NCI-H69 (cell line): ENCODE measurements at regions not wholly inside any gene's neighbourhood (a gene's known extent, or its start where the extent isn't known, plus 50 kb on each side); places are given as distances from the start of the nearest gene placed in this dataset.

ENCODE experiments used
- DNase-seq: peaks from one replicate; lab custom pipeline; 2025; lab: John Stamatoyannopoulos, UW

DNA sequence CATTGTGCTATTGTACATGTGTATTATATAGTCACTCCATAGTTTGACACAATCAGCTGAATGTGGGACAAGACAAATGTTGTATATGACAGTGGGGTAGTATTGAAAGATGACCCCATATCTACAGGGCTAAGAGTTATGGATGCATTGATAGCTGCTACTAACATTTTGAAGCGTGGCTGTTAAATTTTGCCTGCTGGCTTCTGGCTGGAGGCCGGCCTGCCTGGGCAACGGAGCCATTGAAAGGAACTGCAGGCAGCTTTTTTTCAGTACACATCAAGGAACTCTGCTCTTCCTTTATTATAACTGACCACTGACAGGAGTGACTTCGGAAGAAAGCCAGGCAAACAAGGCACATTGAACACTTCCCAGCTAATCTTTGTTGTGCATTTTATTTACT, 76.1 kb upstream of the TMEM33 start:
- no peak for DNase-seq

- DNase-seq: no peak
Measured at GRCh38 chr4:41857226-41857641, 78.0 kb upstream of the TMEM33 start.

- no peak for DNase-seq
Measured at GRCh38 chr4:41856797-41857196, 78.4 kb upstream of the TMEM33 start.

GRCh38 chr4:41853973-41854372, 81.3 kb upstream of the TMEM33 start:
- DNase-seq: no peak

DNA sequence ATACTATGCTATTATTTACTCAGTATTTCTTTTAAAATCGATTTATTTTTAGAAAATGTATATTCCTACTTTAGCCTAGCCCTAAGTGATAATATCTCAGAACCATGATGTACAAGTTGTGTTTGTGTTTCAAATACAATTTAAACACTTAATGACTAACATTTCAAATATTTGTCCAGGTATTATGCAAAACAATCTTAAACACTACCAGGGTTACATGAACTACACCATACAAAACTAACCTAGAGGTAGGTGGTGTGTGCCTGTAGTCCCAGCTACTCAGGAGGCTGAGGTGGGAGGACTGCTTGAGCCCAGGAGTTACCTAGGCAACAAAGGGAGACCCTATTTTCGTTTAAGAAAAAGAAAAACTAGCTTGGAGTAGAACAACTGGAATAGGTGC, 83.0 kb upstream of the TMEM33 start:
- DNase-seq: no peak

- DNase-seq: no peak
Measured at GRCh38 chr4:41851621-41852020, 83.6 kb upstream of the TMEM33 start.

- no peak for DNase-seq
Measured at GRCh38 chr4:41844327-41844726, 90.9 kb upstream of the TMEM33 start.

DNA sequence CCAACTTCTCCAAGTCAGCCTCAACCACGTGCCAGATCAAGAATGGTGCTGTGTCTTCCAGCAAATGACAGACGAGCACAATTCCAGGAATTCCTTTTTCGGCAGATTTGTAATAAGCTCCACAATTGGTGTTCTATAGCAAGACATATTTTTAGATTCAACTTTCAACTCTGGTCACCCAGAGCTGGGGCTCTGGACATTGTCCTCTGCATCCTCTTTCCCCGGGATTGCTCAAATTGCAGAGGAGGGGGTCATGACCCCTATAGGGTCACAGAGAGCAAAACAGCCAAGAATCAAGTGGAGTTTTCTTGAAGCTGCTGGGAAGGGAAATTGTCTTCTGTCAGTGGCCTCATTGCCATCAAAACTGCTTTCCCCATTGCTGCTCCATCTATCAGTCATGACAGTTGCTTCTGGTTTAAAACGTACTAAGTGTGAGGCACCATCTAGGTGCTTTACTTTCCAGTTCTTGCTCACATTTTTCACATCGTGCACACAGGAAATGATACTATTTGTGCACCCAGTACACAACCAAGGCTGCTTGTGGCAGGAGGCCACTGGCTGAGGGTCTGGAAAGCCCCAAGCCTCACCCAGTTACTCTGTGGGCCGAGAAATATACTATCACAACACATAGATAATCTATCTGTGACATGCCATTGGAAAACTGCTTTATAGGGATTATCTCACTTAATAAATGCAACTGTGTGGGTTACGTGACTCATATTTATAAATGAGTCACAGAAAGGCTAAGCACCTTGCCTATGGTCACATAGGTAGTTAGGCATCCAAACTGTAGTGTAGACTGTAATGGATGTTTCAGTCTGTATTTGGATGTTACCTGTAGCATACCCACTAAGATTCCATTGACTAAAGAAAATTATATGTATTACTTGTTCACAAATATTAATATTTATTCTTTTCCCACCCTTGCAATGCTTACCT, 91.7 kb upstream of the PHOX2B start:
- DNase-seq: no peak

GRCh38 chr4:41838590-41838989, 90.1 kb upstream of the PHOX2B start:
- DNase-seq: no peak

DNA sequence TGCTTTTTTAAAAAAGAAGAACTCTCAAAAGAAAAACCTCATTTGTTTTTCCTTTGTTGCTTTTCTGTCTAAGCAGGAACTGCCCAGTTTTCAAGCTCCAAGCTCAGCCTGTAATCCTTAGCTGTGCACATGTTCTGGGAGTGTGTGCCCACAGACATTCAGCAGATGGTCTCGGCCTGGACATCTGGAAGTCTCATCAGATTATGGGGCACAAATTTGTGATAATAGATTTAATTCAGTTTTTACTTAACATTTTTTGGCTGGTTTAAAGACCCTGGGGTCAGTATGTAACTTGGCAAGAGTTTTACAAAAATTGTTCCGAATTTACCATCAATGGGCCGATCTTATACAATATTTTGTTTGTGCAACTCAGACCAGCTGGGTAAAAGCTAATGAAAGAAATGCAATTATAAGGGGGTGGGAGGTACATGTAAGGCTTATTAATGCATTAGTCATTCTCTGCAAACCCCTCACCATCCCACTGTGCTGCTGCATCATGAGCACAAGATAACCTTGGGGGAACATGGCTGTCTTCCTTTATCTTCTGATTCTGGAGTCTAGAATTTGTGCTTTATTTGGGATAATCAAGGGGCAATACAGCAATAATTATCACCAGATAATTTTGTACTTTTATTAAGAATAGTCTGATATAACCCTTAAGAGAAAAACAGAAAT, 86.9 kb upstream of the PHOX2B start:
- no peak for DNase-seq

DNA sequence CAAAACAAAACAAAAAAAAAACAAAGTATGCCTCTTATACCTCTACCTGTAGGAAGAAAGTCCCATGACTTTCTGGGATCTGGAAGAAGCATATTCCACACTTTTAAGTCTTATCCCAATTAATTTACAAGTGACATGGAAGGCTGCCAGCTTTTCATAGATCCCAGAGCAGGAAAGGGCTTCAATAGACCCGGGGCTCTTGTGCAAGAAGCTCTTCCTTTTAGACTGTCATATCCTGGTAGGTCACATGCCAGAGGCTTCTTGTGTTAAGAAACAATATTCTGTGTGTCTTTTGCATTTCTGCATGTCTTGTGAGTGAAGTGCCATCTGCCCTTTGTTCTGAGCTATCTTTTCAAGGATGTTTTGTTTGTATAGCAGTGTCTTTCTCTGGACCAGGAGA, 84.4 kb upstream of the PHOX2B start:
- no peak for DNase-seq

- DNase-seq: no peak
Measured at GRCh38 chr4:41822325-41822724, 73.8 kb upstream of the PHOX2B start.

GRCh38 chr4:41820473-41820872, 71.9 kb upstream of the PHOX2B start:
- no peak for DNase-seq

- DNase-seq: no peak
Measured at GRCh38 chr4:41819621-41820020, 71.1 kb upstream of the PHOX2B start.

DNA sequence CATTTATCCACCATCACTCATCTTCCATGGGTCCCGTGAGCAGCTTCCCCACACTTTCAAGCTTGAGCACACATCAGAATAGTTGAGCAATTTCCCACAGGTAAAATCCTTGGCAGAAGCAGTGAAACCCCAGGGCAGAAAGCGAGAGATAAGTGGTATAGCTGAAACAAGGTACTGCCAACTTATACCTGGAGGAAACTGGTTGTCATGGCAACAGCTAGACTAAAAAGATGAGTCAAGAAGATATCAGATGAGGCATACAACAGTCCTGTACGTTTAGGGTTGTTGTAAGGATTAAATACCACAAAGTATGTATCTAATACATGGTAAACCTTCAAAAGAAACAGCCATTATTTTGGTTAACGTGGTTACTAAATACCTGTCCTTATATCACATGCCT, 66.9 kb upstream of the PHOX2B start:
- no peak for DNase-seq

DNA sequence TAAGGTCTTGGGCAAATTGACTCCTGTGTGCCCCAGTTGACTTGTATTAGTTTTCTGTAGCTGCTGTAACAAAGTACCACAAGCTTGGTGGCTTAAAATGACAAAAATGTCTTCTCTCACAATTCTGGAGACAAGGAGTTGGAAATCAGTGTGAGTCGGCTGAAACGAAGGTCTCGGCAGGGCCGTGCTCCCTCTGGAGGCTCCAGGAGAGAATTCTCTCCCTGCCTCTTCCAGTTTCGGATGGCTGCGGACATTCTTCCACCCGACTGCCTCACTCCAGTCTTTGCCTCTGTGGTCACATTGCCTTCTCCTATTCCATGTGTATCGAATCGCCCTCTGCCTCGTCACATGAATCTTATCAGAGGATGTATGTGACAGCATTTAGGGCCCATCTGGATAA, 66.0 kb upstream of the PHOX2B start:
- no peak for DNase-seq

- DNase-seq: no peak
Measured at GRCh38 chr4:41806807-41807206, 58.3 kb upstream of the PHOX2B start.

DNA sequence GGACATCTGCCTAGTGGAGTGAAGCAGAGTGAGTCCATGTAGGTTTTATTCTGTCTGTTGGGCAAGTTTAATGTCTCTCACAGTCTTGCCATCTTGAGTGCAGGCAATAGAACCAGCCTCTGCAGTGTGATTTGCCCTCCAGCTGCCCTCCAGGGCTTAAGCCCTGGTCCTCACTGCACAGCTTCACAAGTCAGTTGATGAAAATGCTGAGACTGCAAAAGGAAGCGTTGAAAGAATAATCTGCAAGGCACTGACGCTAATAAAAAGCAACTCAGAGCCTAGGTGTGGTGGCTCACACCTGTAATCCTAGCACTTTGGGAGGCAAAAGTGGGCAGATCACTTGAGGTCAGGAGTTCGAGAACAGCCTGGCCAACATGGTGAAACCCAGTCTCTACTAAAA, 54.1 kb upstream of the PHOX2B start:
- no peak for DNase-seq

- no peak for DNase-seq
Measured at GRCh38 chr4:41799126-41799525, 50.6 kb upstream of the PHOX2B start.
